Aorta (tissue), 5 donors: ENCODE measurements at regions not wholly inside any gene's neighbourhood (a gene's known extent, or its start where the extent isn't known, plus 50 kb on each side); places are given as distances from the start of the nearest gene placed in this dataset.
"Not testable (repeated sequence)": the region's sequence is repeated elsewhere in the genome, so short reads cannot be mapped to it uniquely, and the experiment has no call there.

ENCODE experiments used
- ATAC-seq: fragments of 200-7000 bp; cut with Tn5 transposase; one replicate; pipeline ENCODE4 v1.9.1; 2022; ENCODE audit warnings: moderate library complexity; ENCODE audit not compliant: low FRiP score
- DNase-seq, 2 donors: peaks; one replicate each; pipeline ENCODE4 v3.0.0-alpha.2; 2020
- H3K27ac ChIP-seq, 2 donors: one replicate each; pipeline ENCODE4 v1.5.1; 2013; ENCODE audit warnings: low read length in 2 of 2, mild to moderate bottlenecking in 2 of 2, moderate library complexity in 2 of 2, control low read depth in 1 of 2, inconsistent platforms in 1 of 2, low read depth in 1 of 2
- H3K27me3 ChIP-seq, 2 donors: one replicate each; pipeline ENCODE4 v1.6.1; 2013; ENCODE audit warnings: control low read depth in 1 of 2, low read length in 1 of 2, mild to moderate bottlenecking in 1 of 2, moderate library complexity in 1 of 2; ENCODE audit not compliant: insufficient read depth in 2 of 2, control insufficient read depth in 1 of 2
- H3K36me3 ChIP-seq, 2 donors: one replicate each; pipeline ENCODE4 v1.6.1; 2013; ENCODE audit warnings: control low read depth in 1 of 2, low read length in 1 of 2, mild to moderate bottlenecking in 1 of 2; ENCODE audit not compliant: insufficient read depth in 2 of 2, control insufficient read depth in 1 of 2
- H3K4me1 ChIP-seq, 2 donors: one replicate each; pipeline ENCODE4 v1.6.1; 2013; ENCODE audit warnings: low read length in 2 of 2, control low read depth in 1 of 2, mild to moderate bottlenecking in 1 of 2, moderate library complexity in 1 of 2; ENCODE audit not compliant: insufficient read depth in 2 of 2, control insufficient read depth in 1 of 2
- H3K4me3 ChIP-seq, 2 donors: one replicate each; pipeline ENCODE4 v1.5.1; 2013; ENCODE audit warnings: low read length in 2 of 2, control low read depth in 1 of 2, mild to moderate bottlenecking in 1 of 2
- H3K9me3 ChIP-seq: one replicate; pipeline ENCODE4 v1.6.1; 2013; ENCODE audit warnings: mild to moderate bottlenecking, low read length; ENCODE audit not compliant: control insufficient read depth
- WGBS, 2 donors: extraction: QIAGEN DNeasy Blood & Tissue Kit; methylation state at CpG; one replicate each; pipeline ENCODE4 v1.1.7; 2013; 5-methylcytosine and 5-hydroxymethylcytosine counted together
- intact Hi-C, 2 donors: fragments of 100-400 bp; cut with DNase I; formaldehyde crosslinking; loops; one replicate each; pipeline versions ENCODE4 v1.14.2 to v1.15.0; 2022
- donor health status: healthy with polysubstance abuse.
- donor health status: Bipolar disorder and iron deficiency.
- donor health status: DM: no; HTN: no; CAD: no.
- donor health status: DM: no; HTN: no; CAD: no.
- donor health status: DM: yes; HTN: yes; CAD: no.

- Histone ChIP-seq H3K4me3 (no peak overlapping the region), H3K27me3 (peaks cover 0 to 1% of the 10 kb centered on the region in 2 donors), H3K9me3 (peaks cover 4% of the 10 kb centered on the region), H3K4me1 (no peaks in the 10 kb centered on the region), H3K27ac (no peak overlapping the region), H3K36me3 (no peaks in the 10 kb centered on the region)
- DNase-seq (no peak), ATAC-seq (no peak)
- intact Hi-C loops = no loop called here
These were observed 197.1 kb upstream of the HCN1 start for GRCh38 chr5:45893309-45893708.

- peak in 1 of 2 donors; percentile 64 for DNase-seq
- ATAC-seq, H3K27ac ChIP-seq, H3K4me3 ChIP-seq, H3K36me3 ChIP-seq, intact Hi-C loops, H3K27me3 ChIP-seq, H3K4me1 ChIP-seq, H3K9me3 ChIP-seq: not testable (repeated sequence)
- 92 to 93% methylated on average over 21 to 28 of the region's 28 CpGs for WGBS, 2 donors
These were observed 194.4 kb upstream of the HCN1 start for GRCh38 chr5:45890441-45891080.

GRCh38 chr5:45862763-45863162 lies 166.6 kb upstream of the HCN1 start:
- intact Hi-C loops = no loop called here
- ATAC-seq (no peak), DNase-seq (no peak)
- 30 to 32% methylated on average over 2 of the region's 2 CpGs for WGBS, 2 donors
- no peak overlapping the region for H3K27ac ChIP-seq
- H3K36me3 ChIP-seq = no peaks in the 10 kb centered on the region
- no peak overlapping the region for H3K4me3 ChIP-seq
- no peaks in the 10 kb centered on the region for H3K27me3 ChIP-seq
- no peaks in the 10 kb centered on the region for H3K4me1 ChIP-seq
- H3K9me3 ChIP-seq = no peaks in the 10 kb centered on the region

- DNase-seq (no peak), ATAC-seq (no peak)
- H3K9me3 ChIP-seq = no peaks in the 10 kb centered on the region
- H3K36me3 ChIP-seq = no peaks in the 10 kb centered on the region
- WGBS, 2 donors = 28 to 59% methylated on average over 3 of the region's 3 CpGs
- no peaks in the 10 kb centered on the region for H3K4me1 ChIP-seq
- H3K27me3 ChIP-seq = no peaks in the 10 kb centered on the region
- no peak overlapping the region for H3K27ac ChIP-seq
- intact Hi-C loops = no loop called here
- H3K4me3 ChIP-seq = no peak overlapping the region
These were observed 151.7 kb upstream of the HCN1 start for GRCh38 chr5:45847877-45848276.

- intact Hi-C loops = no loop called here
- H3K27ac ChIP-seq = no peak overlapping the region
- H3K4me1 ChIP-seq = no peaks in the 10 kb centered on the region
- WGBS, 2 donors = 91 to 92% methylated on average over 2 of the region's 2 CpGs
- H3K36me3 ChIP-seq = no peaks in the 10 kb centered on the region
- no peak overlapping the region for H3K4me3 ChIP-seq
- no peaks in the 10 kb centered on the region for H3K27me3 ChIP-seq
- ATAC-seq = no peak
- H3K9me3 ChIP-seq = peaks cover 1% of the 10 kb centered on the region
- DNase-seq = no peak
These were observed 129.9 kb upstream of the HCN1 start for GRCh38 chr5:45826055-45826454.

GRCh38 chr5:45800331-45800730 lies 104.2 kb upstream of the HCN1 start:
- intact Hi-C loops = no loop called here
- DNase-seq (no peak), ATAC-seq (no peak)
- Histone ChIP-seq H3K9me3 (no peaks in the 10 kb centered on the region), H3K4me3 (no peak overlapping the region), H3K27ac (no peak overlapping the region), H3K36me3 (no peaks in the 10 kb centered on the region), H3K27me3 (no peaks in the 10 kb centered on the region), H3K4me1 (no peaks in the 10 kb centered on the region)
- 62 to 72% methylated on average over 2 of the region's 2 CpGs for WGBS, 2 donors

GRCh38 chr5:45799388-45799787 lies 103.2 kb upstream of the HCN1 start:
- H3K27ac ChIP-seq = no peak overlapping the region

GRCh38 chr5:45796959-45797553 lies 100.9 kb upstream of the HCN1 start:
- Histone ChIP-seq H3K36me3 (no peaks in the 10 kb centered on the region), H3K9me3 (no peaks in the 10 kb centered on the region), H3K4me1 (no peaks in the 10 kb centered on the region), H3K4me3 (no peak overlapping the region), H3K27me3 (no peaks in the 10 kb centered on the region), H3K27ac (no peak overlapping the region)
- DNase-seq (no peak), ATAC-seq (no peak)
- intact Hi-C loops = no loop called here
- WGBS, 2 donors = 54 to 68% methylated on average over 1 of the region's 1 CpG

More at GRCh38 chr5:45799388-45799787, 103.2 kb upstream of the HCN1 start:
- no peaks in the 10 kb centered on the region for H3K4me1 ChIP-seq
- no peak overlapping the region for H3K4me3 ChIP-seq
- intact Hi-C loops = no loop called here
- H3K9me3 ChIP-seq = no peaks in the 10 kb centered on the region
- DNase-seq (no peak), ATAC-seq (no peak)
- WGBS, 2 donors = 58 to 60% methylated on average over 1 of the region's 1 CpG
- no peaks in the 10 kb centered on the region for H3K27me3 ChIP-seq
- no peaks in the 10 kb centered on the region for H3K36me3 ChIP-seq

GRCh38 chr5:45795458-45795857 lies 99.3 kb upstream of the HCN1 start:
- 32 to 46% methylated on average over 1 of the region's 1 CpG for WGBS, 2 donors
- H3K36me3 ChIP-seq = no peaks in the 10 kb centered on the region
- H3K9me3 ChIP-seq = no peaks in the 10 kb centered on the region
- no peak for ATAC-seq
- no peak overlapping the region for H3K4me3 ChIP-seq
- H3K27me3 ChIP-seq = no peaks in the 10 kb centered on the region
- no peak for DNase-seq
- intact Hi-C loops = no loop called here
- no peaks in the 10 kb centered on the region for H3K4me1 ChIP-seq
- H3K27ac ChIP-seq = no peak overlapping the region
